Neural progenitor cell (in vitro differentiated cells): ENCODE measurements at regions not wholly inside any gene's neighbourhood (a gene's known extent, or its start where the extent isn't known, plus 50 kb on each side); places are given as distances from the start of the nearest gene placed in this dataset.

Experiments
- DNase-seq: peaks from one replicate; pipeline ENCODE4 v3.0.0-alpha.2; 2016; ENCODE audit warnings: low spot score
- H2AFZ ChIP-seq: fragments of 200-600 bp; sonication (generic); replicated peaks from 2 replicates; pipeline ENCODE4 v1.6.1; 2016; ENCODE audit warnings: antibody characterized with exemption
- H3F3A ChIP-seq: fragments of 200-600 bp; sonication (generic); 2 replicates; pipeline ENCODE4 v1.6.1; 2016; ENCODE audit warnings: antibody characterized with exemption, low read depth
- H3K27ac ChIP-seq: fragments of 200-600 bp; sonication (generic); 2 replicates; pipeline ENCODE4 v1.5.1; 2016; ENCODE audit warnings: mild to moderate bottlenecking
- H3K27me3 ChIP-seq: fragments of 200-600 bp; sonication (generic); 2 replicates; pipeline ENCODE4 v1.6.1; 2016; ENCODE audit warnings: mild to moderate bottlenecking, moderate library complexity
- H3K36me3 ChIP-seq: fragments of 200-600 bp; sonication (generic); 2 replicates; pipeline ENCODE4 v1.5.1; 2016
- H3K4me1 ChIP-seq: fragments of 200-600 bp; sonication (generic); 2 replicates; pipeline ENCODE4 v1.6.1; 2016; ENCODE audit warnings: mixed run types
- H3K4me2 ChIP-seq: fragments of 200-600 bp; sonication (generic); 2 replicates; pipeline ENCODE4 v1.6.1; 2016
- H3K4me3 ChIP-seq: fragments of 200-600 bp; sonication (generic); 2 replicates; pipeline ENCODE4 v1.5.1; 2016
- H3K79me2 ChIP-seq: fragments of 200-600 bp; sonication (generic); 2 replicates; pipeline ENCODE4 v1.6.1; 2016; ENCODE audit warnings: low read depth
- H3K9ac ChIP-seq: fragments of 200-600 bp; sonication (generic); 2 replicates; pipeline ENCODE4 v1.6.1; 2016
- H3K9me3 ChIP-seq: fragments of 200-600 bp; sonication (generic); 2 replicates; pipeline ENCODE4 v1.5.1; 2016; ENCODE audit warnings: low read depth
- H4K20me1 ChIP-seq: fragments of 200-600 bp; sonication (generic); 2 replicates; pipeline ENCODE4 v1.6.1; 2016; ENCODE audit warnings: low read depth
- H3K27ac Mint-ChIP-seq: 3 replicates; pipeline ENCODE4 v1.8.0; 2021; ENCODE audit warnings: mixed read lengths
- H3K27me3 Mint-ChIP-seq: 2 replicates; pipeline ENCODE4 v1.8.0; 2022; ENCODE audit warnings: low read depth, mild to moderate bottlenecking, inconsistent platforms, moderate library complexity, mixed read lengths; ENCODE audit not compliant: insufficient read depth
- H3K36me3 Mint-ChIP-seq: 3 replicates; pipeline ENCODE4 v1.8.0; 2021; ENCODE audit warnings: mixed read lengths
- H3K4me1 Mint-ChIP-seq: 3 replicates; pipeline ENCODE4 v1.8.0; 2021; ENCODE audit warnings: mixed read lengths
- H3K4me3 Mint-ChIP-seq: 3 replicates; pipeline ENCODE4 v1.8.0; 2021; ENCODE audit warnings: mild to moderate bottlenecking, moderate library complexity, mixed read lengths
- H3K9me3 Mint-ChIP-seq: 3 replicates; pipeline ENCODE4 v1.8.0; 2020; ENCODE audit warnings: mixed read lengths
- EZH2 ChIP-seq: fragments of 200-600 bp; sonication (generic); IDR thresholded peaks from 2 replicates; pipeline ENCODE4 v1.6.1; 2017; ENCODE audit warnings: antibody characterized with exemption, mild to moderate bottlenecking, moderate library complexity
- EZH2phosphoT487 ChIP-seq: fragments of 200-600 bp; sonication (generic); IDR thresholded peaks from 2 replicates; pipeline ENCODE4 v1.6.1; 2017; ENCODE audit warnings: antibody characterized with exemption
- TF ChIP-seq, protein P1 (sequence below): fragments of 200-600 bp; sonication (generic); IDR thresholded peaks from 2 replicates; pipeline ENCODE4 v1.5.1; 2017; ENCODE audit warnings: antibody characterized with exemption, mild to moderate bottlenecking

DNA sequence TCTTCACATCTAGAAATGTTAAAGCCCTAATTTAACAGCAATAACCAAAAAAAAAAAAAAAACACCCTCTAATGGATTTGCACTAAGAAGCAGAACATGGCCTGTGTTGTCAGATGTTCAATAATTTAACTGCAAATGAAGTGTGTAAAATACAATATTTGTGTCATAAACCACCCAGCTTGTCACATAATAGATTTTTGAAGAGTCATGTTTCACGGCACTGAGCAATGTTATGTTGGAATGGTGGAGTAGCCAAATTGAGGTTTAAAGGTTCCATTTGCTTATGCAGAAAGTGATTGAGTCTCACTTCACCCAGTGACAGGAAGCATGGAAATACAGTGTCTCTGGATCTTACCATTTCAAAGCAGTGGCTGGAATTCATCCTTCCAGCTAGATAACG, 173.2 kb upstream of the XYLT1 start:
- H3K36me3 ChIP-seq = no peaks in the 10 kb centered on the region
- no peaks in the 10 kb centered on the region for H4K20me1 ChIP-seq
- no peaks in the 10 kb centered on the region for H3K36me3 Mint-ChIP-seq
- H3K4me2 ChIP-seq = no peak overlapping the region
- no peak overlapping the region for H3K9ac ChIP-seq
- H3K4me3 Mint-ChIP-seq = no peak overlapping the region
- H3K4me3 ChIP-seq = no peak overlapping the region
- TF ChIP-seq, protein P1, sequence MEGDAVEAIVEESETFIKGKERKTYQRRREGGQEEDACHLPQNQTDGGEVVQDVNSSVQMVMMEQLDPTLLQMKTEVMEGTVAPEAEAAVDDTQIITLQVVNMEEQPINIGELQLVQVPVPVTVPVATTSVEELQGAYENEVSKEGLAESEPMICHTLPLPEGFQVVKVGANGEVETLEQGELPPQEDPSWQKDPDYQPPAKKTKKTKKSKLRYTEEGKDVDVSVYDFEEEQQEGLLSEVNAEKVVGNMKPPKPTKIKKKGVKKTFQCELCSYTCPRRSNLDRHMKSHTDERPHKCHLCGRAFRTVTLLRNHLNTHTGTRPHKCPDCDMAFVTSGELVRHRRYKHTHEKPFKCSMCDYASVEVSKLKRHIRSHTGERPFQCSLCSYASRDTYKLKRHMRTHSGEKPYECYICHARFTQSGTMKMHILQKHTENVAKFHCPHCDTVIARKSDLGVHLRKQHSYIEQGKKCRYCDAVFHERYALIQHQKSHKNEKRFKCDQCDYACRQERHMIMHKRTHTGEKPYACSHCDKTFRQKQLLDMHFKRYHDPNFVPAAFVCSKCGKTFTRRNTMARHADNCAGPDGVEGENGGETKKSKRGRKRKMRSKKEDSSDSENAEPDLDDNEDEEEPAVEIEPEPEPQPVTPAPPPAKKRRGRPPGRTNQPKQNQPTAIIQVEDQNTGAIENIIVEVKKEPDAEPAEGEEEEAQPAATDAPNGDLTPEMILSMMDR = no peak
- TF ChIP-seq EZH2 = no peak
- peaks cover 3% of the 10 kb centered on the region for H3K27me3 Mint-ChIP-seq
- peaks cover 4% of the 10 kb centered on the region for H3K9me3 Mint-ChIP-seq
- no peak overlapping the region for H3K27ac Mint-ChIP-seq
- DNase-seq = no peak
- no peak overlapping the region for H3K27ac ChIP-seq
- no peaks in the 10 kb centered on the region for H3K27me3 ChIP-seq
- H3K4me1 ChIP-seq = no peaks in the 10 kb centered on the region
- no peak overlapping the region for H2AFZ ChIP-seq
- no peaks in the 10 kb centered on the region for H3F3A ChIP-seq
- H3K9me3 ChIP-seq = no peaks in the 10 kb centered on the region
- H3K4me1 Mint-ChIP-seq = no peaks in the 10 kb centered on the region
- no peaks in the 10 kb centered on the region for H3K79me2 ChIP-seq

DNA sequence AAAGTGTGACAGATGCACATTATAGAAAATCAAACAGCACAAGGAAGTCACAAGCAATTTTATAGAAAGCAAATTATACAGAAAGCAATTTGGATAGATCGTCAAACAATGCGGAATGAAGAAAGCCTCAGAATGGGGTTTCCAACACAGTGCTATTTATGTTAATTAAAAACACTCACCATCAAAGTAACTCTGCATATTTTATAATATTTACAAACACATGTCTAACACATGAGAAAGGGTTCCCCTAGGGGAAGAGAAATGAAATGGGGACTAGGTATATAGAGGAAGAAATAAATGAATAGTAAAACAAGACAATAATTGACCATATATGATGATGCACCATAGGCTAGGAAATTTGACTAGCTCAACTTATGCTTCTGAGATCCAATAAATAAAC, 171.2 kb upstream of the XYLT1 start:
- no peak overlapping the region for H3K4me2 ChIP-seq
- no peaks in the 10 kb centered on the region for H3F3A ChIP-seq
- TF ChIP-seq EZH2phosphoT487 (no peak), EZH2 (no peak)
- TF ChIP-seq, protein P1 = no peak
- H3K4me3 ChIP-seq = no peak overlapping the region
- no peaks in the 10 kb centered on the region for H3K36me3 Mint-ChIP-seq
- no peak for DNase-seq
- H3K9me3 ChIP-seq = no peaks in the 10 kb centered on the region
- H3K27ac ChIP-seq = no peak overlapping the region
- peaks cover 4% of the 10 kb centered on the region for H3K9me3 Mint-ChIP-seq
- no peaks in the 10 kb centered on the region for H3K79me2 ChIP-seq
- no peaks in the 10 kb centered on the region for H3K4me1 Mint-ChIP-seq
- no peaks in the 10 kb centered on the region for H4K20me1 ChIP-seq
- H3K36me3 ChIP-seq = no peaks in the 10 kb centered on the region
- no peak overlapping the region for H2AFZ ChIP-seq
- H3K4me3 Mint-ChIP-seq = no peak overlapping the region
- H3K9ac ChIP-seq = no peak overlapping the region
- no peak overlapping the region for H3K27ac Mint-ChIP-seq
- no peaks in the 10 kb centered on the region for H3K27me3 ChIP-seq
- peaks cover 2% of the 10 kb centered on the region for H3K27me3 Mint-ChIP-seq
- H3K4me1 ChIP-seq = no peaks in the 10 kb centered on the region

DNA sequence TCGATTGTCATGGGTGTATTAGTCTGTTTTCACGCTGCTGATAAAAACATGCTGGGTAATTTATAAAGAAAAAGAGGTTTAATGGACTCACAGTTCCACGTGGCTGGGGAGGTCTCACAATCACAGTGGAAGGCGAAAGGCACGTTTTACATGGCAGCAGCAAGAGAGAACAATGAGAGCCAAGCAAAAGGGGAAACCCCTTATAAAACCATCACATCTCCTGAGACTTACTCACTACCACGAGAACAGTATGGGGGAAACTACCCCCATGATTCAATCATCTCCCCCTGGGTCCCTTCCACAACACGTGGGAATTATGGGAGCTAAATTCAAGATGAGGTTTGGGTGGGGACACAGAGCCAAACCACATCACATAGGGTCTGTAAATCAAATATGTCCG, 167.4 kb upstream of the XYLT1 start:
- Histone ChIP-seq H3K9ac (no peak overlapping the region), H2AFZ (no peak overlapping the region), H3K79me2 (no peaks in the 10 kb centered on the region), H3F3A (no peaks in the 10 kb centered on the region), H3K4me1 (no peaks in the 10 kb centered on the region), H3K4me2 (no peak overlapping the region), H3K9me3 (no peaks in the 10 kb centered on the region), H4K20me1 (no peaks in the 10 kb centered on the region), H3K36me3 (no peaks in the 10 kb centered on the region), H3K27ac (no peak overlapping the region), H3K27me3 (no peaks in the 10 kb centered on the region), H3K4me3 (no peak overlapping the region)
- H3K27me3 Mint-ChIP-seq = peaks cover 4% of the 10 kb centered on the region
- H3K9me3 Mint-ChIP-seq = no peaks in the 10 kb centered on the region
- TF ChIP-seq, protein P1 = no peak
- TF ChIP-seq EZH2phosphoT487 (no peak), EZH2 (no peak)
- no peak overlapping the region for H3K4me3 Mint-ChIP-seq
- no peak for DNase-seq
- peaks cover 3% of the 10 kb centered on the region for H3K4me1 Mint-ChIP-seq
- peak overlapping the region; percentile 51 for H3K27ac Mint-ChIP-seq
- H3K36me3 Mint-ChIP-seq = no peaks in the 10 kb centered on the region

DNA sequence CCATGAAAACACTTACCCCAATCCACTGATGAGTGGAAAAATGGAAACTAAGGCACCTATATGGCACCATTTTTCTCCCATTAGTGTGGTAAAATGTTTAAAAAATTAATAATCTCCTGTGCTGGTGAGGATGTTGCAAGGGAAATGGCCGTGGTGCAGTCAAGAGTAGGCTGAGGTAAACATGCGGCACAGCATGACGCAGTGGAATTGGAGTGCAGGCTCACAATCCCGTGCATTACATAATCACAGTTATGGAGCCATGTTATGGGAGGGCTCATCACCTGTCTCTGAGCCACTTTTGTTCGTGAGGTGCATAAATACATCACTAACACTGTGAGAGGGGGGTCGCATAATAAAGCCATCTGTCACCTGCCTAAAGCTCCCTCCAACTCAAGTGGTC, 164.4 kb upstream of the XYLT1 start:
- Mint-ChIP-seq H3K27me3 (peaks cover 4% of the 10 kb centered on the region), H3K9me3 (no peaks in the 10 kb centered on the region), H3K36me3 (no peaks in the 10 kb centered on the region), H3K4me3 (no peak overlapping the region), H3K4me1 (peaks cover 3% of the 10 kb centered on the region), H3K27ac (no peak overlapping the region)
- Histone ChIP-seq H3K9me3 (no peaks in the 10 kb centered on the region), H3K9ac (no peak overlapping the region), H2AFZ (no peak overlapping the region), H3K4me3 (no peak overlapping the region), H3F3A (no peaks in the 10 kb centered on the region), H3K4me1 (no peaks in the 10 kb centered on the region), H3K27me3 (no peaks in the 10 kb centered on the region), H3K79me2 (no peaks in the 10 kb centered on the region), H4K20me1 (no peaks in the 10 kb centered on the region), H3K27ac (no peak overlapping the region), H3K36me3 (no peaks in the 10 kb centered on the region), H3K4me2 (no peak overlapping the region)
- TF ChIP-seq, protein P1 = no peak
- TF ChIP-seq EZH2phosphoT487 (no peak), EZH2 (no peak)
- no peak for DNase-seq
